ENCODE measurements at regions not wholly inside any gene's neighbourhood (a gene's known extent, or its start where the extent isn't known, plus 50 kb on each side); places are given as distances from the start of the nearest gene placed in this dataset.

DNA sequence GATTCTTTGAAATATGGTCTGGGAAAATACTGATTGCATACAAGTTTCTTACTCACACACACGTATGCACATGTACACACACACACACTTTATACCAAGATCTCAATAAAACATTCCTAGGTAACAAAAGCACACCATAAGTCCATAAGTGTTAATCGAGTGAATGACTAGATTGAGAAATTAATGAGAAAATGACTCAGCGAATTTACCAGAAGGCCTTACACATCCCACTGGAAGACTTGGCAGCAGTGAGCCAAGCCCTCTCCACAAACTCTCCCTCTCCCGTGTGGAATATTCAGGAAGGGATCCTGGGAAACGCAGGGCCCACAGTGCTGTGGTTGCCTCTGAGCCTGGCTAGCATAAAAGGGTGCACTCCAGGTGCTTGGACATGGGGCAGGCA lies 227.2 kb downstream of the LY86 start:
- ChIA-PET CTCF (interaction anchor here (1.2 kb wide), 1 partner anchor 9 kb away, joined by 4 read pairs; no protein-coding TSS in a partner anchor), POLR2A (no interaction called here)
- DNase-seq (ENCODE audit: low read depth, low spot score): no peak
- H3K36me3 ChIP-seq (ENCODE audit: control insufficient read depth in 2 of 2, extremely low read depth in 1 of 2, insufficient read depth in 2 of 2, low read length in 2 of 2): no peaks in the 10 kb centered on the region
- TF ChIP-seq, protein P1, sequence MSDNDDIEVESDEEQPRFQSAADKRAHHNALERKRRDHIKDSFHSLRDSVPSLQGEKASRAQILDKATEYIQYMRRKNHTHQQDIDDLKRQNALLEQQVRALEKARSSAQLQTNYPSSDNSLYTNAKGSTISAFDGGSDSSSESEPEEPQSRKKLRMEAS (IDR thresholded peaks at IDR 0.05; ENCODE audit: insufficient read depth, insufficient read length): no peak
- no peak for TF ChIP-seq FOS (IDR thresholded peaks at IDR 0.05; ENCODE audit: borderline replicate concordance, insufficient read depth, low read length)
- TF ChIP-seq GATA2 (IDR thresholded peaks at IDR 0.05; ENCODE audit: insufficient read depth, insufficient read length, low read depth, low read length): no peak
- no peak for TF ChIP-seq POLR2A (IDR thresholded peaks at IDR 0.05; ENCODE audit: low read depth, low read length)
- no peak for TF ChIP-seq POLR2AphosphoS5 (IDR thresholded peaks at IDR 0.05; ENCODE audit: insufficient read depth, low read depth, low read length)
- no peak for TF ChIP-seq EZH2 (IDR thresholded peaks at IDR 0.05; ENCODE audit: borderline replicate concordance, low read depth, low read length, severe bottlenecking)
- TF ChIP-seq, protein P2, sequence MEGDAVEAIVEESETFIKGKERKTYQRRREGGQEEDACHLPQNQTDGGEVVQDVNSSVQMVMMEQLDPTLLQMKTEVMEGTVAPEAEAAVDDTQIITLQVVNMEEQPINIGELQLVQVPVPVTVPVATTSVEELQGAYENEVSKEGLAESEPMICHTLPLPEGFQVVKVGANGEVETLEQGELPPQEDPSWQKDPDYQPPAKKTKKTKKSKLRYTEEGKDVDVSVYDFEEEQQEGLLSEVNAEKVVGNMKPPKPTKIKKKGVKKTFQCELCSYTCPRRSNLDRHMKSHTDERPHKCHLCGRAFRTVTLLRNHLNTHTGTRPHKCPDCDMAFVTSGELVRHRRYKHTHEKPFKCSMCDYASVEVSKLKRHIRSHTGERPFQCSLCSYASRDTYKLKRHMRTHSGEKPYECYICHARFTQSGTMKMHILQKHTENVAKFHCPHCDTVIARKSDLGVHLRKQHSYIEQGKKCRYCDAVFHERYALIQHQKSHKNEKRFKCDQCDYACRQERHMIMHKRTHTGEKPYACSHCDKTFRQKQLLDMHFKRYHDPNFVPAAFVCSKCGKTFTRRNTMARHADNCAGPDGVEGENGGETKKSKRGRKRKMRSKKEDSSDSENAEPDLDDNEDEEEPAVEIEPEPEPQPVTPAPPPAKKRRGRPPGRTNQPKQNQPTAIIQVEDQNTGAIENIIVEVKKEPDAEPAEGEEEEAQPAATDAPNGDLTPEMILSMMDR (IDR thresholded peaks at IDR 0.05; ENCODE audit: extremely low read depth in 1 of 2, insufficient read depth in 1 of 2, low read depth in 1 of 2, low read length in 2 of 2): no peak
- no peak for TF ChIP-seq MYC (IDR thresholded peaks at IDR 0.05; ENCODE audit: low read depth, low read length)
- TF ChIP-seq JUN (IDR thresholded peaks at IDR 0.05; ENCODE audit: borderline replicate concordance, insufficient read depth, insufficient read length, low read depth): no peak
- FAIRE-seq: no peak
- no peak overlapping the region for H3K4me3 ChIP-seq (replicated peaks in 1 of 3; ENCODE audit: insufficient read depth in 1 of 3, low read depth in 1 of 3, low read length in 3 of 3)
- H3K4me2 ChIP-seq (ENCODE audit: insufficient read depth, low read length): no peak overlapping the region
- no peak overlapping the region for H3K27ac ChIP-seq (ENCODE audit: insufficient read depth, low read depth, low read length)
- H3K9ac ChIP-seq (replicated peaks; ENCODE audit: extremely low read depth, insufficient read depth, low read length): no peak overlapping the region
- dilution Hi-C loops (cut with MboI; ENCODE audit: extremely low pct_ligation_motif_present, low sequenced_read_pairs) (no loop called here), intact Hi-C loops (cut with micrococcal nuclease) (no loop called here)
- H3K27me3 ChIP-seq (ENCODE audit: control insufficient read depth in 2 of 2, insufficient read depth in 2 of 2, low read length in 2 of 2): peaks cover 0 to 2% of the 10 kb centered on the region in 2 experiments
- H3K9me3 ChIP-seq (replicated peaks; ENCODE audit: control insufficient read depth, insufficient read depth, low read length): no peaks in the 10 kb centered on the region
- H4K20me1 ChIP-seq (replicated peaks; ENCODE audit: control insufficient read depth, extremely low read depth, insufficient read depth, low read length): no peaks in the 10 kb centered on the region
- H3K79me2 ChIP-seq (ENCODE audit: control insufficient read depth, insufficient read depth, low read length): no peaks in the 10 kb centered on the region
- no TSS peak for BruUV-seq (replicated peaks)
- no peak overlapping the region for H2AFZ ChIP-seq (ENCODE audit: low read depth, low read length)
- no peaks in the 10 kb centered on the region for H3K9me1 ChIP-seq (replicated peaks; ENCODE audit: control insufficient read depth, extremely low read depth, insufficient read depth, low read length)
- peaks cover 15% of the 10 kb centered on the region for H3K4me1 ChIP-seq (ENCODE audit: control insufficient read depth, extremely low read depth, insufficient read depth, low read length)
